GM19438 (cell line): ENCODE measurements at regions not wholly inside any gene's neighbourhood (a gene's known extent, or its start where the extent isn't known, plus 50 kb on each side); places are given as distances from the start of the nearest gene placed in this dataset.
A peak's percentile ranks its signal among the peaks of the same experiment; 100 is the strongest.

ENCODE experiments used
- ATAC-seq: cut with Tn5 transposase; IDR thresholded peaks from one replicate; pipeline ENCODE4 v1.9.1; 2021; ENCODE audit warnings: low read depth; ENCODE audit not compliant: unreplicated experiment

GRCh38 chr1:87436534-87436933, 107.9 kb downstream of the LMO4 start:
- ATAC-seq: no peak

GRCh38 chr1:87437663-87438295, 109.1 kb downstream of the LMO4 start:
- ATAC-seq: peak; percentile 47

- ATAC-seq: no peak
Measured at GRCh38 chr1:87439821-87440220, 111.1 kb downstream of the LMO4 start.

- peak; percentile 81 for ATAC-seq
Measured at GRCh38 chr1:87449348-87449963, 120.8 kb downstream of the LMO4 start.

GRCh38 chr1:87450136-87450535, 121.5 kb downstream of the LMO4 start:
- ATAC-seq: no peak

GRCh38 chr1:87450615-87451209, 122.0 kb downstream of the LMO4 start:
- ATAC-seq: peak; percentile 32

GRCh38 chr1:87451229-87451920, 122.7 kb downstream of the LMO4 start:
- no peak for ATAC-seq

GRCh38 chr1:87452648-87453047, 124.0 kb downstream of the LMO4 start:
- ATAC-seq: no peak

- ATAC-seq: no peak
Measured at GRCh38 chr1:87457408-87457807, 128.7 kb downstream of the LMO4 start.

GRCh38 chr1:87462894-87463293, 134.2 kb downstream of the LMO4 start:
- no peak for ATAC-seq

- peak; percentile 59 for ATAC-seq
Measured at GRCh38 chr1:87464022-87464490, 135.4 kb downstream of the LMO4 start.

GRCh38 chr1:87466621-87467020, 137.9 kb downstream of the LMO4 start:
- no peak for ATAC-seq

GRCh38 chr1:87472716-87473115, 144.0 kb downstream of the LMO4 start:
- ATAC-seq: no peak

GRCh38 chr1:87473203-87473661, 144.6 kb downstream of the LMO4 start:
- no peak for ATAC-seq

- ATAC-seq: no peak
Measured at GRCh38 chr1:87474098-87474497, 145.4 kb downstream of the LMO4 start.

- no peak for ATAC-seq
Measured at GRCh38 chr1:87478231-87478630, 149.6 kb downstream of the LMO4 start.

- no peak for ATAC-seq
Measured at GRCh38 chr1:87495147-87495546, 166.5 kb downstream of the LMO4 start.

- no peak for ATAC-seq
Measured at GRCh38 chr1:87495870-87496269, 167.2 kb downstream of the LMO4 start.

- no peak for ATAC-seq
Measured at GRCh38 chr1:87497380-87498203, 168.9 kb downstream of the LMO4 start.

GRCh38 chr1:87501738-87502137, 173.1 kb downstream of the LMO4 start:
- no peak for ATAC-seq
